B cell (primary cell): ENCODE measurements at regions not wholly inside any gene's neighbourhood (a gene's known extent, or its start where the extent isn't known, plus 50 kb on each side); places are given as distances from the start of the nearest gene placed in this dataset.

Experiments
- ATAC-seq: fragments of 200-7000 bp; cut with Tn5 transposase; one replicate; pipeline ENCODE4 v1.10.0; 2021; ENCODE audit warnings: low read depth, mild to moderate bottlenecking, moderate number of reproducible peaks, moderate library complexity
- CTCF ChIA-PET: fragments of 350-600 bp; sonication (Branson Sonifier 250); formaldehyde crosslinking; loops from one replicate; lab custom pipeline; 2021; ENCODE audit warnings: antibody characterized with exemption, inconsistent platforms; lab: Charles Lee
- POLR2A ChIA-PET: fragments of 350-600 bp; sonication (Branson Sonifier 250); formaldehyde crosslinking; loops from one replicate; lab custom pipeline; 2021; ENCODE audit warnings: antibody characterized with exemption; lab: Charles Lee
- DNase-seq: peaks from one replicate; pipeline ENCODE4 v3.0.0; 2013
- H2AFZ ChIP-seq: 2 replicates; pipeline ENCODE4 v1.6.1; 2012; ENCODE audit warnings: mild to moderate bottlenecking, low read depth, low read length; ENCODE audit not compliant: insufficient read depth, poor library complexity, severe bottlenecking
- H3K27ac ChIP-seq, 2 donors: 1 replicate in 1 of 2; 2 replicates in 1 of 2; pipeline ENCODE4 v1.5.1; 2012 to 2013; ENCODE audit warnings: low read length in 2 of 2, mild to moderate bottlenecking in 2 of 2, moderate library complexity in 1 of 2
- H3K27me3 ChIP-seq, 4 experiments: fragments of 200-600 bp in 1 of 4; sonication (generic) in 1 of 4; replicated peaks in 1 of 4; 1 replicate in 2 of 4; 2 replicates in 2 of 4; pipeline versions ENCODE4 v1.6.1 to v1.7.0; 2013 to 2016; ENCODE audit warnings: low read length in 3 of 4, mild to moderate bottlenecking in 2 of 4, mixed read lengths in 1 of 4, moderate library complexity in 1 of 4; ENCODE audit not compliant: insufficient read depth in 4 of 4, control insufficient read depth in 3 of 4; ENCODE audit errors: control extremely low read depth in 1 of 4
- H3K36me3 ChIP-seq, 2 experiments: replicated peaks in 1 of 2; 1 replicate in 1 of 2; 2 replicates in 1 of 2; pipeline versions ENCODE4 v1.6.1 to v1.7.1; 2013; ENCODE audit warnings: low read length in 1 of 2; ENCODE audit not compliant: insufficient read depth in 2 of 2, control insufficient read depth in 1 of 2; ENCODE audit errors: control extremely low read depth in 1 of 2, extremely low read depth in 1 of 2
- H3K4me1 ChIP-seq, 2 donors: fragments of 200-600 bp in 1 of 2; sonication (generic) in 1 of 2; 1 replicate in 1 of 2; 2 replicates in 1 of 2; pipeline versions ENCODE4 v1.5.1 to v1.6.1; 2013 to 2017; ENCODE audit warnings: low read length in 2 of 2; ENCODE audit not compliant: control insufficient read depth in 2 of 2, insufficient read depth in 2 of 2
- H3K4me2 ChIP-seq: replicated peaks from 2 replicates; pipeline ENCODE3; 2012; ENCODE audit warnings: mild to moderate bottlenecking, low read depth, low read length; ENCODE audit not compliant: poor library complexity, severe bottlenecking
- H3K4me3 ChIP-seq, 5 experiments: fragments of 200-600 bp in 1 of 5; sonication (generic) in 1 of 5; 1 replicate in 3 of 5; 2 replicates in 2 of 5; pipeline versions ENCODE4 v1.5.1 to v1.7.0; 2011 to 2016; ENCODE audit warnings: low read length in 4 of 5, mild to moderate bottlenecking in 4 of 5, low read depth in 2 of 5, control low read depth in 1 of 5, moderate library complexity in 1 of 5; ENCODE audit not compliant: insufficient read depth in 1 of 5; ENCODE audit errors: control extremely low read depth in 1 of 5, extremely low read depth in 1 of 5
- H3K79me2 ChIP-seq: fragments of 200-600 bp; sonication (generic); one replicate; pipeline ENCODE4 v1.6.0; 2016; ENCODE audit warnings: low read length; ENCODE audit not compliant: control insufficient read depth, insufficient read depth
- H3K9ac ChIP-seq: fragments of 200-600 bp; sonication (generic); 2 replicates; pipeline ENCODE4 v1.6.1; 2017; ENCODE audit warnings: mild to moderate bottlenecking, low read length, moderate library complexity
- H3K9me3 ChIP-seq, 3 donors: one replicate each; pipeline versions ENCODE4 v1.6.1 to v1.7.1; 2013; ENCODE audit warnings: low read length in 2 of 3; ENCODE audit not compliant: control insufficient read depth in 2 of 3, insufficient read depth in 1 of 3; ENCODE audit errors: control extremely low read depth in 1 of 3
- H4K20me1 ChIP-seq: 2 replicates; pipeline ENCODE4 v1.6.0; 2012; ENCODE audit warnings: mild to moderate bottlenecking, low read length; ENCODE audit not compliant: insufficient read depth, control insufficient read depth, poor library complexity, severe bottlenecking
- H3K27ac Mint-ChIP-seq: one replicate; pipeline ENCODE4 v1.8.0; 2021; ENCODE audit warnings: mixed read lengths
- H3K27me3 Mint-ChIP-seq: one replicate; pipeline ENCODE4 v1.8.0; 2021; ENCODE audit warnings: mixed read lengths
- H3K4me1 Mint-ChIP-seq: one replicate; pipeline ENCODE4 v1.8.0; 2021; ENCODE audit warnings: mixed read lengths
- H3K4me3 Mint-ChIP-seq: one replicate; pipeline ENCODE4 v1.8.0; 2021; ENCODE audit warnings: mixed read lengths
- H3K9me3 Mint-ChIP-seq: one replicate; pipeline ENCODE4 v1.8.0; 2022; ENCODE audit warnings: mixed read lengths; ENCODE audit not compliant: insufficient read depth
- EZH2 ChIP-seq: IDR thresholded peaks from 2 replicates; pipeline ENCODE4 v1.6.1; 2012; ENCODE audit warnings: borderline replicate concordance, low read depth, mild to moderate bottlenecking, moderate library complexity, low read length; ENCODE audit not compliant: insufficient read depth, poor library complexity, severe bottlenecking
- WGBS: methylation state at CpG from one replicate; pipeline ENCODE4 v1.1.5; 2013; ENCODE audit warnings: missing lambda C conversion rate; ENCODE audit not compliant: insufficient coverage; 5-methylcytosine and 5-hydroxymethylcytosine counted together
- intact Hi-C: fragments of 100-400 bp; cut with micrococcal nuclease; formaldehyde crosslinking; loops from one replicate; pipeline ENCODE4 v1.10.0; 2022
- TF ChIP-seq, protein P1 (sequence below): fragments of 200-600 bp; IDR thresholded peaks from one replicate; pipeline ENCODE4 v1.8.0; 2022; ENCODE audit warnings: antibody characterized with exemption, mild to moderate bottlenecking

DNA sequence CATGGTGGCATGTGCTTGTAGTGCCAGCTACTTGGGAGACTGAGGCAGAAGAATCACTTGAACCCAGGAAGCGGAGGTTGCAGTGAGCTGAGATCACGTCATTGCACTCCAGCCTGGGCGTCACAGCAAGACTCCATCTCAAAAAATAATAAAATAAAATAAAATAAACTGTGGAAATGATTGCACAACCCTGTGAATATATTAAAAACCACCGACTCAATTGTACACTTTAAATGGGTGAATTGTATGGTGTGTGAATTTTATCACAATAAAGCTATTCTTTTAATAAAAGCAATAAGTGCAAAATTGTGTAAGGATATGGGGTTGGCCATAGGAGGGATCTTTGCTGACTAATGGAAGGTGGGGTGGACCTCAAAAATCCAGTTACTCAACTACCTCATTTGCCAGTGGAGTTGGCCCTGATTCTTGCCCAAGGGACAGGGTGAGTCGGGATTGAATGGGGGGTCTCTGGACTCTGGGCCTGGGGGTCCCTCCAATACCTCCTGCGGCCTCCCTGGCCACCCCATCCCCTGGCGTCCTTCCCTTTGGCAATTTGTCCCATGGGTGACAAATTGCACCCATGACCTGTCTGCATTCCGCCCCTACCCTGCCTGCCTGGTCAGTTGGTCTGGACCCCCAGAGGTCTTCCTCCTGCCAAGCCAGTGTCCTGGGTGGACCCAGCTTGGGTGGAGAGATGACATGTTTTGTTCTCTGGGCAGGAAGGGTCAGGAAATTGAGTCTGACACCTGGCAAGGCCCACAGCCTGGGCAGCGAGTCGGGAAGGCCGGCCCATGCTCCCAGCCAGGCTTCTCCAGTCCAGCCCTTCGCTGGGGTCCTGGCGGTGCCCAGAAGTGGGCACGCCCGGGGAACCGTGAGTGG, 61.7 kb upstream of the ELN start:
- Histone ChIP-seq H3K27me3 (no peaks in the 10 kb centered on the region), H4K20me1 (no peaks in the 10 kb centered on the region), H3K4me1 (no peaks in the 10 kb centered on the region), H3K79me2 (no peaks in the 10 kb centered on the region), H3K9ac (no peak overlapping the region), H2AFZ (no peak overlapping the region), H3K9me3 (peaks cover 0 to 35% (median 15%) of the 10 kb centered on the region in 3 donors), H3K27ac (no peak overlapping the region), H3K36me3 (no peaks in the 10 kb centered on the region), H3K4me2 (no peak overlapping the region), H3K4me3 (no peak overlapping the region)
- H3K27ac Mint-ChIP-seq: no peak overlapping the region
- intact Hi-C loops: no loop called here
- ChIA-PET CTCF (no interaction called here), POLR2A (no interaction called here)
- ATAC-seq (no peak), DNase-seq (no peak)
- peaks cover 1% of the 10 kb centered on the region for H3K4me1 Mint-ChIP-seq
- WGBS: over 99% methylated on average over 11 of the region's 16 CpGs
- H3K4me3 Mint-ChIP-seq: no peak overlapping the region
- H3K27me3 Mint-ChIP-seq: peaks cover 5% of the 10 kb centered on the region
- H3K9me3 Mint-ChIP-seq: peaks cover 7% of the 10 kb centered on the region
- TF ChIP-seq, protein P1, sequence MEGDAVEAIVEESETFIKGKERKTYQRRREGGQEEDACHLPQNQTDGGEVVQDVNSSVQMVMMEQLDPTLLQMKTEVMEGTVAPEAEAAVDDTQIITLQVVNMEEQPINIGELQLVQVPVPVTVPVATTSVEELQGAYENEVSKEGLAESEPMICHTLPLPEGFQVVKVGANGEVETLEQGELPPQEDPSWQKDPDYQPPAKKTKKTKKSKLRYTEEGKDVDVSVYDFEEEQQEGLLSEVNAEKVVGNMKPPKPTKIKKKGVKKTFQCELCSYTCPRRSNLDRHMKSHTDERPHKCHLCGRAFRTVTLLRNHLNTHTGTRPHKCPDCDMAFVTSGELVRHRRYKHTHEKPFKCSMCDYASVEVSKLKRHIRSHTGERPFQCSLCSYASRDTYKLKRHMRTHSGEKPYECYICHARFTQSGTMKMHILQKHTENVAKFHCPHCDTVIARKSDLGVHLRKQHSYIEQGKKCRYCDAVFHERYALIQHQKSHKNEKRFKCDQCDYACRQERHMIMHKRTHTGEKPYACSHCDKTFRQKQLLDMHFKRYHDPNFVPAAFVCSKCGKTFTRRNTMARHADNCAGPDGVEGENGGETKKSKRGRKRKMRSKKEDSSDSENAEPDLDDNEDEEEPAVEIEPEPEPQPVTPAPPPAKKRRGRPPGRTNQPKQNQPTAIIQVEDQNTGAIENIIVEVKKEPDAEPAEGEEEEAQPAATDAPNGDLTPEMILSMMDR: no peak
- no peak for TF ChIP-seq EZH2
